ENCODE measurements at regions not wholly inside any gene's neighbourhood (a gene's known extent, or its start where the extent isn't known, plus 50 kb on each side); places are given as distances from the start of the nearest gene placed in this dataset.

GRCh38 chr11:13800901-13801300 lies 132.4 kb downstream of the FAR1 start:
- TF ChIP-seq CTCF (IDR thresholded peaks at IDR 0.05) (no peak), POLR2AphosphoS5 (IDR thresholded peaks at IDR 0.05) (no peak), POLR2A (IDR thresholded peaks at IDR 0.05) (no peak), EP300 (IDR thresholded peaks at IDR 0.05) (no peak)

Data from upper lobe of left lung (tissue), 4 donors.